ENCODE measurements at regions not wholly inside any gene's neighbourhood (a gene's known extent, or its start where the extent isn't known, plus 50 kb on each side); places are given as distances from the start of the nearest gene placed in this dataset.

- Histone ChIP-seq H2BK15ac (ENCODE audit: low read length) (no peak overlapping the region), H2AFZ (ENCODE audit: low read length) (no peak overlapping the region)
- POLR2A ChIA-PET (ENCODE audit: partially characterized antibody), result no interaction called here
These were observed 73.3 kb upstream of the PRKG1 start for GRCh38 chr10:51000976-51001375.

More at GRCh38 chr10:51000976-51001375, 73.3 kb upstream of the PRKG1 start:
- H3K23ac ChIP-seq (ENCODE audit: insufficient read length), result no peak overlapping the region
- H3K27ac ChIP-seq (ENCODE audit: low read depth, low read length), result no peak overlapping the region
- H3K23me2 ChIP-seq (ENCODE audit: low read depth, low read length), result no peaks in the 10 kb centered on the region
- H4K8ac ChIP-seq (ENCODE audit: extremely low read depth, insufficient read depth, low read length), result no peak overlapping the region
- peaks cover 0 to 5% (median 3%) of the 10 kb centered on the region in 4 experiments; a peak in 3 of 7 replicates for H3K4me1 ChIP-seq (replicated peaks in 1 of 4; ENCODE audit: control insufficient read depth in 3 of 4, insufficient read depth in 4 of 4, low read length in 3 of 4)
- no peaks in the 10 kb centered on the region for H3K79me2 ChIP-seq (ENCODE audit: control insufficient read depth in 1 of 2, insufficient read depth in 2 of 2, low read length in 2 of 2)
- H3K79me1 ChIP-seq (ENCODE audit: low read depth, low read length), result no peaks in the 10 kb centered on the region
- no peak overlapping the region for H3K18ac ChIP-seq (ENCODE audit: extremely low read depth, low read length)
- no peak overlapping the region for H3K14ac ChIP-seq (ENCODE audit: insufficient read length)
- no peak overlapping the region for H4K91ac ChIP-seq (replicated peaks; ENCODE audit: insufficient read length, low read length)
- H3K36me3 ChIP-seq (ENCODE audit: control insufficient read depth in 2 of 4, insufficient read depth in 4 of 4, low read length in 3 of 4), result no peaks in the 10 kb centered on the region
- no peak overlapping the region for H4K5ac ChIP-seq (ENCODE audit: insufficient read length, low read depth, low read length)
- no peak overlapping the region for H2BK120ac ChIP-seq (replicated peaks; ENCODE audit: low read depth, low read length)
- H3K9me3 ChIP-seq (ENCODE audit: insufficient read depth in 2 of 2, low read depth in 1 of 2, low read length in 1 of 2), result no peaks in the 10 kb centered on the region
- no peak overlapping the region for H3K4ac ChIP-seq (replicated peaks; ENCODE audit: insufficient read length, low read depth, low read length)
- CTCF ChIA-PET (ENCODE audit: partially characterized antibody), result interaction anchor here (0.7 to 1.0 kb wide), 2 partner anchors 9 to 28 kb away, joined by 3 read pairs; no protein-coding TSS in a partner anchor
- H2BK20ac ChIP-seq (ENCODE audit: low read length), result no peak overlapping the region
- WGBS, 2 experiments (ENCODE audit: extremely low coverage in 1 of 2, insufficient coverage in 1 of 2, insufficient read length in 1 of 2, insufficient replicate concordance in 2 of 2, low coverage in 1 of 2, low lambda C conversion rate in 2 of 2, missing lambda C conversion rate in 1 of 2), result 93% methylated on average over 2 of the region's 2 CpGs; no CpG with 5 or more reads in 1 of the 2 experiments
- no peak overlapping the region for H3K4me3 ChIP-seq (ENCODE audit: extremely low read depth in 1 of 4, insufficient read depth in 2 of 4, low read depth in 3 of 4, low read length in 4 of 4)
- TF ChIP-seq BACH1 (IDR thresholded peaks at IDR 0.05; ENCODE audit: low read length), result no peak
- no peak for TF ChIP-seq NRF1 (IDR thresholded peaks at IDR 0.05; ENCODE audit: low read depth, low read length)
- no peak for TF ChIP-seq SP1 (IDR thresholded peaks at IDR 0.05; ENCODE audit: low read depth, low read length)
- TF ChIP-seq RFX5 (IDR thresholded peaks at IDR 0.05; ENCODE audit: borderline replicate concordance, low read depth, low read length), result no peak
- TF ChIP-seq KDM4A (IDR thresholded peaks at IDR 0.05; ENCODE audit: low read depth, low read length, severe bottlenecking), result no peak
- H2BK12ac ChIP-seq (ENCODE audit: low read depth, low read length), result no peak overlapping the region
- no peak overlapping the region for H3K56ac ChIP-seq (replicated peaks; ENCODE audit: insufficient read length, low read depth, low read length)
- no peak for DNase-seq (ENCODE audit: low read depth in 1 of 2, low spot score in 2 of 2)
- no peak for FAIRE-seq
- no peaks in the 10 kb centered on the region; a peak in 1 of 7 replicates for H3K27me3 ChIP-seq (replicated peaks in 1 of 4; ENCODE audit: control insufficient read depth in 3 of 4, extremely low read depth in 1 of 4, insufficient read depth in 3 of 4, low read length in 3 of 4)
- H4K20me1 ChIP-seq (replicated peaks in 1 of 2; ENCODE audit: control insufficient read depth in 1 of 2, insufficient read depth in 2 of 2, low read length in 2 of 2), result no peaks in the 10 kb centered on the region
- no peak overlapping the region for H2BK5ac ChIP-seq (ENCODE audit: low read depth, low read length)
- no peak overlapping the region for H3K9ac ChIP-seq (replicated peaks in 1 of 4; ENCODE audit: extremely low read depth in 1 of 4, low read depth in 3 of 4, low read length in 3 of 4)
- no peak overlapping the region for H3K4me2 ChIP-seq (ENCODE audit: insufficient read depth in 1 of 2, low read depth in 2 of 2, low read length in 2 of 2)
- no peak overlapping the region for H2AK5ac ChIP-seq (ENCODE audit: low read depth, low read length)

Data from H1 (cell line).